ENCODE measurements at regions not wholly inside any gene's neighbourhood (a gene's known extent, or its start where the extent isn't known, plus 50 kb on each side); places are given as distances from the start of the nearest gene placed in this dataset.

- TF ChIP-seq POLR2A (IDR thresholded peaks at IDR 0.05) = no peak
- no peak for TF ChIP-seq CTCF (IDR thresholded peaks at IDR 0.05)
- TF ChIP-seq POLR2AphosphoS5 (IDR thresholded peaks at IDR 0.05) = peak; percentile 6
These were observed 101.7 kb downstream of the RIPK4 start for GRCh38 chr21:41664881-41665765.
